ENCODE measurements at regions not wholly inside any gene's neighbourhood (a gene's known extent, or its start where the extent isn't known, plus 50 kb on each side); places are given as distances from the start of the nearest gene placed in this dataset.

GRCh38 chr2:184040230-184040629 is 558.1 kb upstream of the ZNF804A start:
- ATAC-seq, result no peak
- BruUV-seq (replicated peaks), result no TSS peak
- H3K9ac ChIP-seq (ENCODE audit: low read length), result no peak overlapping the region
- H3K36me3 ChIP-seq (ENCODE audit: low read depth, low read length), result no peaks in the 10 kb centered on the region
- no peaks in the 10 kb centered on the region for H3F3A ChIP-seq (ENCODE audit: low read length, unreplicated experiment)
- H4K20me1 ChIP-seq (ENCODE audit: low read length), result no peaks in the 10 kb centered on the region
- no peak overlapping the region for H2AFZ ChIP-seq (ENCODE audit: low read length)
- intact Hi-C loops (cut with micrococcal nuclease), result no loop called here
- DNase-seq, result no peak
- no peaks in the 10 kb centered on the region for H3K79me2 ChIP-seq (ENCODE audit: low read length)
- H3K4me1 ChIP-seq (ENCODE audit: insufficient read depth, low read length), result no peaks in the 10 kb centered on the region
- no peak overlapping the region for H3K4me2 ChIP-seq (ENCODE audit: low read length)
- H3K27me3 ChIP-seq (ENCODE audit: low read length), result no peaks in the 10 kb centered on the region
- H3K9me3 ChIP-seq (ENCODE audit: low read length), result no peaks in the 10 kb centered on the region
- ChIA-PET POLR2A (ENCODE audit: unreplicated experiment) (no interaction called here), CTCF (no interaction called here)
- H3K9me2 ChIP-seq (replicated peaks; ENCODE audit: low read length), result no peaks in the 10 kb centered on the region
- TF ChIP-seq CTCF (conservative IDR thresholded peaks at IDR 0.05; ENCODE audit: low read depth, low read length) (no peak), EZH2phosphoT487 (IDR thresholded peaks at IDR 0.05; ENCODE audit: borderline replicate concordance, low read length) (no peak), EZH2 (IDR thresholded peaks at IDR 0.05; ENCODE audit: low read length, unreplicated experiment) (no peak)
- no peak overlapping the region for H3K27ac ChIP-seq (ENCODE audit: low read length)
- no peak overlapping the region for H3K4me3 ChIP-seq (ENCODE audit: low read length)

- no peak for ATAC-seq
- H3K9me2 ChIP-seq (replicated peaks; ENCODE audit: low read length), result no peaks in the 10 kb centered on the region
- no TSS peak for BruUV-seq (replicated peaks)
- H3K9me3 ChIP-seq (ENCODE audit: low read length), result no peaks in the 10 kb centered on the region
- no peaks in the 10 kb centered on the region for H3F3A ChIP-seq (ENCODE audit: low read length, unreplicated experiment)
- no peaks in the 10 kb centered on the region for H3K36me3 ChIP-seq (ENCODE audit: low read depth, low read length)
- no peak overlapping the region for H3K9ac ChIP-seq (ENCODE audit: low read length)
- H3K27me3 ChIP-seq (ENCODE audit: low read length), result no peaks in the 10 kb centered on the region
- DNase-seq, result no peak
- no peak overlapping the region for H3K27ac ChIP-seq (ENCODE audit: low read length)
- ChIA-PET POLR2A (ENCODE audit: unreplicated experiment) (no interaction called here), CTCF (interaction anchor here (0.6 kb wide), 1 partner anchor 296 kb away, joined by 3 read pairs; no protein-coding TSS in a partner anchor)
- no peak overlapping the region for H3K4me3 ChIP-seq (ENCODE audit: low read length)
- no peaks in the 10 kb centered on the region for H3K79me2 ChIP-seq (ENCODE audit: low read length)
- no peak overlapping the region for H2AFZ ChIP-seq (ENCODE audit: low read length)
- no peaks in the 10 kb centered on the region for H3K4me1 ChIP-seq (ENCODE audit: insufficient read depth, low read length)
- H4K20me1 ChIP-seq (ENCODE audit: low read length), result no peaks in the 10 kb centered on the region
- intact Hi-C loops (cut with micrococcal nuclease), result no loop called here
- no peak overlapping the region for H3K4me2 ChIP-seq (ENCODE audit: low read length)
- TF ChIP-seq CTCF (conservative IDR thresholded peaks at IDR 0.05; ENCODE audit: low read depth, low read length) (no peak), EZH2 (IDR thresholded peaks at IDR 0.05; ENCODE audit: low read length, unreplicated experiment) (no peak), EZH2phosphoT487 (IDR thresholded peaks at IDR 0.05; ENCODE audit: borderline replicate concordance, low read length) (no peak)
Observed at GRCh38 chr2:184041077-184041476, 557.3 kb upstream of the ZNF804A start.

- no peak overlapping the region for H3K4me3 ChIP-seq (ENCODE audit: low read length)
- H3K27me3 ChIP-seq (ENCODE audit: low read length), result no peaks in the 10 kb centered on the region
- no peak overlapping the region for H3K27ac ChIP-seq (ENCODE audit: low read length)
- H3K4me2 ChIP-seq (ENCODE audit: low read length), result no peak overlapping the region
- H3K36me3 ChIP-seq (ENCODE audit: low read depth, low read length), result no peaks in the 10 kb centered on the region
- intact Hi-C loops (cut with micrococcal nuclease), result no loop called here
- H3K4me1 ChIP-seq (ENCODE audit: insufficient read depth, low read length), result no peaks in the 10 kb centered on the region
- no peak overlapping the region for H2AFZ ChIP-seq (ENCODE audit: low read length)
- H4K20me1 ChIP-seq (ENCODE audit: low read length), result no peaks in the 10 kb centered on the region
- ChIA-PET CTCF (no interaction called here), POLR2A (ENCODE audit: unreplicated experiment) (no interaction called here)
- no peak for TF ChIP-seq EZH2 (IDR thresholded peaks at IDR 0.05; ENCODE audit: low read length, unreplicated experiment)
- TF ChIP-seq EZH2phosphoT487 (IDR thresholded peaks at IDR 0.05; ENCODE audit: borderline replicate concordance, low read length), result no peak
- TF ChIP-seq CTCF (conservative IDR thresholded peaks at IDR 0.05; ENCODE audit: low read depth, low read length), result no peak
- H3K9me2 ChIP-seq (replicated peaks; ENCODE audit: low read length), result no peaks in the 10 kb centered on the region
- H3K79me2 ChIP-seq (ENCODE audit: low read length), result no peaks in the 10 kb centered on the region
- H3K9ac ChIP-seq (ENCODE audit: low read length), result no peak overlapping the region
- DNase-seq (no peak), ATAC-seq (no peak)
- H3F3A ChIP-seq (ENCODE audit: low read length, unreplicated experiment), result no peaks in the 10 kb centered on the region
- no TSS peak for BruUV-seq (replicated peaks)
- no peaks in the 10 kb centered on the region for H3K9me3 ChIP-seq (ENCODE audit: low read length)
Observed at GRCh38 chr2:184041777-184042176, 556.6 kb upstream of the ZNF804A start.
